ENCODE measurements at regions not wholly inside any gene's neighbourhood (a gene's known extent, or its start where the extent isn't known, plus 50 kb on each side); places are given as distances from the start of the nearest gene placed in this dataset.
"Not testable (repeated sequence)": the region's sequence is repeated elsewhere in the genome, so short reads cannot be mapped to it uniquely, and the experiment has no call there.

DNA sequence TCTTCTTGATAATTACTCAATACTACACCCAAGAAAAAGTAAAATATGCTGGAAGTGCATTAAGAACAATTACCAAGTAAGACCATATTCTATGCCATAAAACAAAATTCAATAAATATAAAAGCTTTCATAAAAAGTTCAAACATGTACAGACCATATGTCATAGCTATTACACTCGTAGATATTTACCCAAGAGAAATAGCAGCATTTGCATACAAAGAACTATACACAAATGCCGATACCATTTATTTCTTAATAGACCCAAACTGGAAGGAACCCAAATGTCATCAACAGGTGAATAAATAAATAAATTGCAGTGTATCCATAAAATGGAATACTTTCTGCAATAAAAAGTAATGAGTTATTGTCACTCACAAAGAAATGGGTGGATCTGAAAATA lies 78.3 kb upstream of the SLC16A7 start:
- DNase-seq = peak in 1 of 2 experiments; percentile 60

DNA sequence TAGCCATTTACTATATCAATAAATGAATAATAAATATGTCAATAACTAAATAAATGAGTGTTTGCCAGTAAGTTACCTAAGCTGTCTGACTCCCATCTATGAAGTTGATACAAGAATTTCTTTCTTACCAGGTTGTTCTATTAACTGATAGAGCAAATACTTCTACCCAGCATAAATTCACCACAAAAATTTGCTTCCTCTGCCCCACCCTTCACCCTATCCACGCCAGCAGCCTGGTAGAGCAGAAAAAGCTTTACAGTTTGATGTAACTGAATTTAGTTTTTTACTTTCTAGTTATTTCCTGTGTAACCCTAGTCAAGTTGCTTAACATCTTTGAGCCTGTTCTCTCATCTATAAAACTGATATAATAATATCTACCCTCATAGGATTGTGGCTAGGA lies 94.9 kb upstream of the SLC16A7 start:
- DNase-seq = no peak

DNA sequence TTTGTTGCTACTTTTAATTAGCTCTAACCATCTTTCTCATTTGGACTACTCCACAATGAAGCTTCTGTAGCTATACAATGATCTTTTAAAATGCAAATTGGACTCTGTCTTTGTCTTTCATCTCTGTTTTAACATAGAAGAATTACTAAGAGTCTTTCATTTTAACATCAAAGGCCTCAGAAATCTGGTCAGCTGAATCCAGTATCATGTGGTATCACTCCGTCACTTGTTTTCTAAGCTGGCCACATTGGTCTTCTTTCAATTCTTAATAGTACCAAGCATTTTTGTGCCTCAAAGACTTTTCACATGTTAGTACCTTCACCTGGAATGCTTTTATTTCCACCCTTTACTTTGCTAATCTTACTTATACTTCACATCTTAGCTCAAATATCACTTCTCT lies 95.5 kb upstream of the SLC16A7 start:
- DNase-seq = no peak

DNA sequence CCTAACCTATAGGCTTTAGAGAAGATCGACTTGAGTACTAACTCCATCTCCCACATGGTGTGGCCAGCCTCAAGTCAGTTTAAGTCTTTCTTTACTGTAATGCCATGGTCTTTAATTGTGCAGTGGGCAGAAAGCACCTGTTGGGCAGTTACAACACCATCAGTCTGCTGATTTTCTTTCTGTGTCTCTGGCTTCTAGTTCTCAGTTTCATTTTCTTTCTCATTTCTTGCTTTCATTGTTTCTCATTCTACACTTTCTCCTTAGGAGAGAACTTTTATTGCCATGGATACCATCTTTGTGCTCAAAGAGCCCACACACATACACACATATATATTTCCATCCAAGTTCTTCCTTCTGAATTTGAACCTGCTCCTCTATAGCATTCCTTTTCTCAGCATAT lies 96.1 kb upstream of the SLC16A7 start:
- no peak for DNase-seq

DNA sequence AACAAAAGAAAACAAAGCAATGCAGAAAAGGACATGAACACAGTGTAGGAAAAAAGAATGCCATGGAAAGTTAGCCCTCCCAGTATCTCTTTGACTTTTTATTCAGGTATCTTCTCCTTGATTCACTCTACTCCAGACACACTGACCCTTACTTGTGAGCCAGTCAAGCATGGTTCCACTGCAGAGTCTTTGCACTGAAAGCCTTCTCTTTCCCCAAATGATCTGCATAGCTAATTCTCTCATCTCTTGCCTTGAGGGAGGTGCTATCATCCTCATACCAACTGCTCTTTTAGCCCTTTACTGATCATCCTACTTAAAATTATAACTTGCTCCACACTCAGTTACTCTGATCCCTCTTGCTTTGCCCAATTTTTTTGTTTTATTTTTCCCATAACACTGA lies 101.2 kb upstream of the SLC16A7 start:
- DNase-seq = no peak

DNA sequence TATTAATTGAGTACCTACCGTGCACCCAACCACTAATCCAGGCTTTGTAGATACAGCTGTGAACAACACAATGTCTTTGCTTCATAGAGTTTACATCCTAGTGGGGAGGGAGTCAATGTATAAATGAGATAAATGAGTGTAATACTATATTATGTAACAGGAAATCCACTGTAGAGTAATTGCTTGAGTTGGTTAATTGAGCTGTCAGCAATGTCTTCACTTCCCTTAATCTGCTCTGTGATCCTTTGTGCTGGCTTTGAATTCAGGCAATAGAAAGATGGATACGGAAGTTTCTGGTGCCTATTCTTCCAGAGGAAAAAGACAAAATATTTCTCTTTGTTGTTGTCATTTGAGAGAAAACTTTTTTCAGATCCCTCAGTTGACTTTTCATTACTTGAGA lies 104.0 kb upstream of the SLC16A7 start:
- peak in 1 of 2 experiments; percentile 9 for DNase-seq

DNA sequence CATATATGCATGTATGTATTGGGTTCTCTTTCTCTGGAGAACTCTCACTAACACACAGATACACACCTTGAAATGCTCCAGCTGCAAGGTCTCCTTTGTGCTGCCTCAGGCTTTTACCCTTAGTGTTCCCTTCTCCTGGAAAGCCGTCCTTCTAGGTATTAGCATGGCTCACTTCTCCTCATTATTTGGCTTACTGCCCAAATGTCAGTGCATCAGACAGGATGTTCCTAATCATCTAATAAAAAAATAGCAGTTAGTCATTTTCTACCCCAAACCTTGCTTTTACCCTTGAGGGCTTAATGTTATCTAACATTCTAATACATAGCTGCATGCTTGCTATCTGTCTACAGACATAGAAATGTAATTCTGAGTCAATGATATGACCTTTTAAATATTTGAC lies 109.0 kb upstream of the SLC16A7 start:
- no peak for DNase-seq

DNA sequence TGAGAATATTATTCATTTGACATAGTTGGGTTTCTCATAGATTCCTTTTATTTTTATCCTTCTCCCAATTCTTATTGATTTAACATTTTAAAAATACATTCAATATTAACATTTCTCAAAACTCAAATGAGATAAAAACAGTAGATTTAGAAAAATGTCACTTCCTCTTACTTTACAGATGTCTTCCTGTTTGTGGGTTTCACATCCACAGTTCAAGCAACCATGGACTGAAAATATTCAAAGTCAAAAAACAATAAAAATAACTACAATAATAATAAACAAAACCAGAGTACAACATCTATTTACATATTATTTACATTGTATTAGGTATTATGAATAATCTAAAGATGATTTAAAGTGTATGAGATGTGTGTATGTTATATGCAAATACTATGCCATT lies 111.3 kb upstream of the SLC16A7 start:
- no peak for DNase-seq

DNA sequence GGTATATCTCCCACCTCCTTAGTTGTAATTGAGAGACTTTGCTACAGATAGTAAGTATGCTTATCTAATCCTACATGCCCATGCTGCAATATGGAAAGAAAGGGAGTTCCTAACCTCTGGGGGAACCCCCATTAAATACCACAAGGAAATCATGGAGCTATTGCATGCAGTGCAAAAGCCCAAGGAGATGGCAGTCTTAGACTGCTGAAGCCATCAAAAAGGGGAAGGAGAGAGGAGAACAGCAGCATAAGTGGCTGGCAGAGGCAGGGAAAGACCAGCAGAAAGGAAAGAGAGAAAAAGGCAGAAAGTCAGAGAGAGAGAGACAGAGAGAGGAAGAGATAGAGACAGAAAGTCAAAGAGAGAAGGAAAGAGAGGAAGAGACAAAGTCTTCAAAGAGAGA lies 121.6 kb upstream of the SLC16A7 start:
- not testable (repeated sequence) for DNase-seq

DNA sequence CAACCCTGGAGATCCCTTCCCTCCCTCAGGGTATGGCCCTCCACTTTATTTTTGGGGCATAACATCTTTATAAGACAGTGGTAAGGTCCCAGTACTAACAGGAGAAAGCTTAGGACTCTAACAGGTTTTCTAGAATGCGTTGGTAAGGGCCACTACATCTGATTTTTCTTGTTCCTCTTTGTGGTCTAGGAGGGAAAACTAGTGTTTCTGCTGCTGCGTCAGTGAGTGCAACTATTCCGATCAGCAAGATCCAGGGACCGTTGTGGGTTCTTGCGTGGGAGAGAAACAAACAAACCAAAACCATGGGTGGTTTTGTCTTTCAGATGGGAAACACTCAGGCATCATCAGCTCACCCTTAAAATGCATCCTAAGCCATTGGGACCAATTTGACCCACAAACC lies 123.6 kb upstream of the SLC16A7 start:
- DNase-seq = no peak

DNA sequence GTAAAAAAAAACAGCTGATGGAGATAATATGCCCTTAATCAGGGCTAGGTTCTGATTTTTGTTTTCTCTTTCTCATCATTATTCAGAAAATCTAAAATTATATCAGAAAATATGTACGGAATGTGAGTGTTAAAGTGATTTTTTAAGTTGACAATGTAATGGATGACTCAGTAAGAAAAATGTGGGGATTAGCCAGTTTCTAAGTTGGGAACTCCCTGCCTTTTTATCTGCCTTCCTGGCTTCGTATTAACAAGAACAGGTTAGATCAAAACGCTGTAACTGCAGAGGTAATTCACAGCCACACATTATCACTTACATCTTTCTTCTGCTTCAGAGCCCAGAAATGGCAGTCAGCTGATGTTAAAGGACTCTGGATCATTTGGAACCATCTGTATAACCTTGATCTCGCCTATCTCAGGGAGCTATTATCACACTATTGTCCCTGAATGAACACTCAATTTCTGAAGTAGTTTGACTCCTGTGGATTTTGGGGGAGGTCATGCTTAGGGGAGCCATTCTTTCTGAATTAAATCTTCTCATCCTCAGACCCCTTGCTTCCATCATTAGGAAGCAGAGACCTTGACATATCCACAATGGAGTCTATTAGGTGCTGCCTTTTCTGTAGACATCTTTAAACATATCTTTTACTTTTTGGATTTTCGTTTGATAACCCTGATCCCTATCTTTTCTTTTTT lies 135.7 kb upstream of the SLC16A7 start:
- DNase-seq = no peak

DNA sequence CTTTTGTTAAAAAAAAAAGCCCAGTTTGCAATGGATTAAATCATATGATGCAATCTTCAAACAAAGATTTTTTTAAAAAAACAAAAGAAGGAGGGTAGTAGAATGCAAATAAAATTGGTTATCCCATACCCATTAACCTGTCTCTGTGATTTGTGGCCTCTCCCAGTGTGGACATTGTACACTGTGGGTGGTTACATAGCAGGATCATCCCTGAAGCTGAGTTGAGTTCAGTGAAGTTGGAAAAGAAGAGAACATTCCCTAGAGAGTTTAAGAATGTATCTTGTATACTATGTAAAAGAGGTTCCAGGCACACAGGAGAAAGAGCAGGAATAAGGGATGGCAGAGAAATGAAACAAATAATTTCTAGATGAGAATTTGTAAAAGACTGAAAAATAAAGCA lies 142.4 kb upstream of the SLC16A7 start:
- no peak for DNase-seq

DNA sequence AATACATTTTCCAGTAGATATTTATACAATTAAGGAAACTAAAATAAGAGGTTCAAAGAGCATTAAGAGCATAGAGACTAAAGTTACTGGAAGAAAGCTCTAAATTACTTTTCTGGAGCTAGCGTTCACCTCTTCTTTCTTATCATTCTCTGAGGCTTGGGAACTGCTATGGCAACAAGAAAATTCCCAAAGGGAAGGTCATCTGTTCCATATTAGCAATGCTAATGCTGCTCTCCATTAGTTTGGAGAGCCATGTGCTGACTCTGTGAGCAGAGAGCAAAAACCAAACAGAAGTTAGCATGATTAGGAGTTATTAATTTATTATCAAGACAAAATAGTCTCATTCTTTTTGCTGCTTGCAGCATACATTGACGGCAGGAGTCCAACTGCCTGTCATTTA lies 143.1 kb upstream of the SLC16A7 start:
- DNase-seq = no peak

DNA sequence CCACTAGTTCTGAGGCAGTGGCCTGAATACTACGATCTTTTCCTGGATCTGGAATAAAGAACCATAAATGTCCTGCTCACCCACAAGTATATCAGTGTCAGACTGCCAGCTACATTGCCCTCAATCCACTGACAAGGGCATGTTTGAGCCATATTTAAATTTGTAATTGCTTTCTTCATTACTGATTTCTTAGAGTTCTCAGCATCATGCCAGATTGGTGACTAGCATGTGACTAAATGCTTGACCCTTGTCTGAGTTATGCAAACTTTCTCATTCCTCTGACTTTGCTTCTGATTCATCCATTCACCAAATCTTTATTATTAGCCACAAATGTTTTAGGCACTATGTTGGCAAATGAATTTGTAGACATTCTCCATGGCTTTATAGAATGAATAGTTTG lies 143.6 kb upstream of the SLC16A7 start:
- DNase-seq = no peak

DNA sequence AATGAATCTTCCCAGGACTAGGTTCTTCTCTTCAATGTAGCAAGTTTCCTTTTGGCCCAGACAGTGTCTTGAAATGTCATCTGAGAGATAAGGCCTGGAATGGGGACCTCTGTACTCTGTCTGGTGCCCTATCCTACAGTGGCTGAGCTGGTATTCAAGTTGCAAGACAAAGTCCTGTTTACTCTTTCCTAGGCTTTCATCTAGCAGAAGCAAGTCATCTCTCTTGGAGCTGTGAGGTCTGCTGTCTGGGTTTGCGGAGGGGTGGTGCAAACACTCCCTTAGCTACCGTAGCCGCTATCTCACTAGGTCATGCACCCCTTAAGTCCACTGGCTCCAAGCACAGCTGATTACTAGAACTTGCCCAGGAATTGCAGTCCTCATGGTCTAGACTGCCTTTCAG lies 149.7 kb upstream of the SLC16A7 start:
- no peak for DNase-seq

DNA sequence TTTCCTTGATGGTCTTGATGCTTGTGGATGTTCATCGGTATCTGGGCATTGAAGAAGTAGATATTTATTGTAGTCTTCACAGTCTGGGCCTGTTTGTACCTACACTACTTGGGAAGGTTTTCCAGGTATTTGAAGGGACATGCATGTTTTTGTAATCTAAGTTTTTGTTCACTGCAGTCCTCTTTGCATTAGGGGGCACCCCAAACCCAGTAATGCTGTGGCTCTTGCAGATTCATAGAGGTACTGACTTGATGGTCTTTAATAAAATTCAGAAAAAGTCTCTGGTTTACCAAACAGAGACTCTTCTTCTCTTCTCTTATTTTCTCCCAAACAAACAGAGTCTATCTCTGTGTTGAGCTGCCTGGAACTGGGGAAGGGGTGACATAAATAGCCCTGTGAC lies 150.9 kb upstream of the SLC16A7 start:
- DNase-seq = no peak

DNA sequence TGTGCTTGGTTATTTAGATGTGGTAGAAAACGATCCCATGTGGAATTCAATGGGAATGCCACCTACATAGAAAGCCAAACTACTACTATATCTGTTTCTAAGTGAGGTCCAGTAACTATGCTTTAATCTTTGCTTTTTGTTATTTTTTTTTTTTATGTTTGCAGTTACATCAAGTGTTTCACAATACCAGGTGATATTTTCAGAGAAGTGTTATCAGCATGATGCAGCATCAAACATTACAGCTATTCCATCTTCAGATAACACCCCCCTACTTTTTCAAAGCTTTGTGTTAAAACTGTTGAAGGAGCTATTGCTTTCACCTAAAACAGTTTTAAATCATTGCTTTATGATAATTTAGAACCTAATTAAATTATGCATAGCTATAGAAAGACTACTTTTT lies 163.8 kb upstream of the SLC16A7 start:
- no peak for DNase-seq

DNA sequence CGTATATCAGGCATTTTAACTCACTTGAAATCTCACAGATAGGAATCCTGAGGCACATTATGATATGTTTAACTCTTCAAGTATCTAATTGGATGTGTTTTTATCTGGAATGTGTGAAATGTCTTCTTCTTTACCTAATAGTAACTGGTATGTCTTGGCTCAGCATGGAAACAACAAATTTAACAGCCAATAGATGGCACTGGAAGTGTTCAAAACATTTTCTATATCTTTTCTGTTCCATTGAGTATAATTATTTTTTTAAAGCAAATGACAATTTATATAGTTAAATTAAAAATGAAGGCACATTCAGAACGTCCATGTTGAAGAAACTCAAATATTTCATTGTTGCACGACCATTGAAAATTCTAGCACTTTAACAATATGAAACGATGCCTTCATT lies 164.6 kb upstream of the SLC16A7 start:
- peak in 1 of 2 experiments; percentile 4 for DNase-seq

DNA sequence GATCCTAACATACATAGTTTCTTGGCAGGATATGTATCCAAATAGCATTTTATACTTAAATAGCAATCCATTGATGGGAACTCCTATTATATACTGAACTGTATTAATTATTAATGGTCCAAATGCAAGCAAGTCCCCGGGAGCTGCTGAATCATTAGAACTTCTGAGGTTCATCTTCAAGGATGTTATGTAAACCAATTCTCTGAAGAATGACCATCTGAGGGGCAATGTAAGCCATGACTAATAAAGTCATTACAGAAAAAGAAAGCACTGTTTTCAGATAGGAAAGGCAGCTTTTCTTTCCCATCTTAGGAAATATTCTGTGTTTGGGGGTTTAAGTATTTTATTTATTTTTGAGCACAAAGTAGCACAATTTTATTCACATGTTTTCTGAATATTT lies 166.1 kb upstream of the SLC16A7 start:
- no peak for DNase-seq

DNA sequence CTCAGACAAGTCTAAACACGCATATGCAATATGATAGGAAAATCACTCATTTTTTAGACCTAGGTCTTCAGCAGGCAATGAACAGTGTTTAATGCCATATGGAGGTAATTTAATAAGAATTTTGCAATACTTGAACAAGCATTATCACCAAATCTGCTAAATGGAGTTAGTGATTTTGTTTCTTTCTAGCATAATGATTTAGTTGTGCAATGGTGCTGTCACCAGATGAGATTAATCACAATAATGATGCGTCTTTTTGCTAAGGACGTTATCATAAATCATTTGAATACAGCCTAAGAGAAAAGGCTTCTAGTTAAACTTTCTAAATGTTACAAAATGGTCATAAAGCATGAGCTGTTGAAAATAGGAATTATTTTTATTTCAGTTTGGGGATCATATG lies 170.0 kb upstream of the SLC16A7 start:
- no peak for DNase-seq

DNA sequence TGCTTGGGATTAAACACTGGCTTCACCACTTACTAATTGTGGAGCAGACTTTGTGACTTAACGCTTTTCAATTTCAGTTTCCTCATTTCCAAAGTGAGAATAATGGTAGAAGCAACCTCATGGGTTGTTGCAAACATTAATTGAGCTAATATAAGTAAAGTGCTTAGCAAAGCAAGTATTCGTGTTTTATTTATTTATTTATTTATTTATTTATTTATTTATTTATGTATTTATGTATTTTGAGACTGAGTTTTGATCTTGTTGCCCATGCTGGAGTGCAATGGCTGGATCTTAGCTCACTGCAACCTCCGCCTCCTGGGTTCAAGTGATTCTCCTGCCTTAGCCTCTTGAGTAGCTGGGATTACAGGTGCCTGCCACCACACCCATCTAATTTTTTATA lies 171.2 kb upstream of the SLC16A7 start:
- DNase-seq = not testable (repeated sequence)

DNA sequence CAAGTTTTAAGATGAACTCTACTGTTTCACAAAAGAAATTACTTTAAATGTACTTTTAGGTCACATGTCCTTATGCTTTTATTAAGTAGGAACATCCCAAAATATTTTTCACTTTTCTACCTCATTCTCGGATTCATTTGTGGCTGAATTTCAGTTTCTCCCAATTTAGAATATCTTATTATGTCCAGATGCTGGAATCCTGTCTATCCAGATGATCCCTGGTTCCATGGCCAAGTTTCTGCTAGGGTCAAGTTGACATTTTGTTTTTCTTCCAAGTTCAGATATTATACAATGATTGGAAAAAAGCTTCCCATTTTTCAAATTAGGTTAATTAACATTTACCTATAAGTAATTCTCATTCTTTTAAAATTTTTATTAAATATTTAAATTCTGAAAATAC lies 181.8 kb upstream of the SLC16A7 start:
- DNase-seq = no peak

DNA sequence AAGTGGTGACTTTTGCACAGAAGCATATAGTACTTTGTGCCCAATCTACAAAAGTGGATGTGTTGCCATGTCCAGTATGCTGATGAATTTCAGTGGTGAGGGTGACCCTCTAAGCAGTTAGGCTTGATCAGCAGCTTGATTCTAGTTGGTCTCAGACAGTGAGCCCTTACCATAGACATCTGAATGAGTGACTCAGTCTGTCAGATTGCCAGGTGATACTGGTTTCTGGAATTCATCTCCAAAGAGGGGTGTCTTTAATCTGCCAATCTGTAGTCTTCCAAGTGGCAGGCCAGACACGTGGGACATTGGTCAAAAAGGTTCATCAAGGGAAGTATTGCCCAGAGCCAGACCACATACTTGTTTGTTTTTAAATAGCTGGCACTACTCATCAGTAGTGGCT lies 187.4 kb upstream of the SLC16A7 start:
- no peak for DNase-seq

DNA sequence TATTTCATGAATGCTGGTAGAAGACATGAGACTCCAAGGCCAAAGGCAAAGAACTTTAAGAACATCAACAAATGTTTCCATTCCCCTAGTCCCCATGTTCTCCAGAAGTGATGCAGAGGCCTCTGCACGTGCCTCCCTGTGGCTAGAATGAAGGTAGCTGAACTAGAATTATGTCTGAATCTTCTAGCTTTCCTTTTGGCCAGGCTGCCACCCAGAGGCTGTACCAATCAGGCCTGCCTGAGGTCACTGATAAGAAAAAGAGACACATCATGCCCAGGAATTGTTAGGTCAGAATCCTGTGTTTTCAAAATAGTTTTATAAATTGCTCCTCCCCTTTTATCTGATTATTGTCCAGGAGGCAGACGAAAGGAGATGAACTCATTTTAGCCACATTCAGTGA lies 188.0 kb upstream of the SLC16A7 start:
- DNase-seq = no peak

DNA sequence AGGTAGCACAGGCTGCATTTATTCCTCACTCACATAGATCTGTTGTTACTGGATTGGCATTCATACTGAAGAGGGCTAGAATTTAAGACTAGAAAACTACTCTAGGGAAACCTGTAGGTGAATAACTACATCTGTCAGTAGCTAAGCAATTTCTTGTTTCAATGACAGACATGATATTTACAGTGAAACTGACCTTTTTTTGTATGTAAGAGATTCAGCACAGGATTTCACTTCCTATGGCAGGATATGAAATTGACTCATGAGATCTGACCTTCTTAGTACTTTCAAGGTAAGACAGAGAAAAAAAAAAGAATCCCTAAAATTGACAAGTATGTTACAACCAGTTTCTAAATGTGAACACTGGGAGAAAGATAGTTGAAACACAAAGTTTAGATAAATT lies 189.8 kb upstream of the SLC16A7 start:
- DNase-seq = no peak
